HFF-Myc (cell line): ENCODE measurements at regions not wholly inside any gene's neighbourhood (a gene's known extent, or its start where the extent isn't known, plus 50 kb on each side); places are given as distances from the start of the nearest gene placed in this dataset.

Experiments used
- DNase-seq: peaks from one replicate; pipeline ENCODE4 v3.0.0-alpha.2; 2011; ENCODE audit warnings: low read depth; ENCODE audit errors: extremely low read depth
- H3K4me3 ChIP-seq: replicated peaks from 2 replicates; pipeline ENCODE4 v1.5.1; 2011; ENCODE audit warnings: low read depth, mild to moderate bottlenecking, control low read depth, low read length
- CTCF ChIP-seq: IDR thresholded peaks from 2 replicates; pipeline ENCODE4 v1.5.1; 2012; ENCODE audit warnings: mild to moderate bottlenecking, low read depth, low read length, control low read depth; ENCODE audit errors: missing control alignments

GRCh38 chr10:120335553-120335952 lies 121.5 kb upstream of the PLPP4 start:
- no peak for DNase-seq
- TF ChIP-seq CTCF, result no peak

GRCh38 chr10:120336306-120336910 lies 120.6 kb upstream of the PLPP4 start:
- TF ChIP-seq CTCF, result no peak
- no peak overlapping the region for H3K4me3 ChIP-seq
- DNase-seq, result no peak

More at GRCh38 chr10:120335553-120335952, 121.5 kb upstream of the PLPP4 start:
- no peak overlapping the region for H3K4me3 ChIP-seq

GRCh38 chr10:120336911-120337540 lies 120.0 kb upstream of the PLPP4 start:
- no peak overlapping the region for H3K4me3 ChIP-seq
- peak; percentile 78 for TF ChIP-seq CTCF
- peak; percentile 14 for DNase-seq

- no peak for TF ChIP-seq CTCF
- no peak overlapping the region for H3K4me3 ChIP-seq
- no peak for DNase-seq
These were observed 114.8 kb upstream of the PLPP4 start for GRCh38 chr10:120342115-120342714.

GRCh38 chr10:120345186-120345585 lies 111.8 kb upstream of the PLPP4 start:
- no peak for TF ChIP-seq CTCF
- H3K4me3 ChIP-seq, result no peak overlapping the region
- no peak for DNase-seq

- no peak for DNase-seq
- no peak overlapping the region for H3K4me3 ChIP-seq
- no peak for TF ChIP-seq CTCF
These were observed 109.4 kb upstream of the PLPP4 start for GRCh38 chr10:120347644-120348043.

GRCh38 chr10:120349069-120349468 lies 108.0 kb upstream of the PLPP4 start:
- no peak for DNase-seq

More at GRCh38 chr10:120349069-120349468, 108.0 kb upstream of the PLPP4 start:
- H3K4me3 ChIP-seq, result no peak overlapping the region
- TF ChIP-seq CTCF, result no peak
